ENCODE measurements at regions not wholly inside any gene's neighbourhood (a gene's known extent, or its start where the extent isn't known, plus 50 kb on each side); places are given as distances from the start of the nearest gene placed in this dataset.

DNA sequence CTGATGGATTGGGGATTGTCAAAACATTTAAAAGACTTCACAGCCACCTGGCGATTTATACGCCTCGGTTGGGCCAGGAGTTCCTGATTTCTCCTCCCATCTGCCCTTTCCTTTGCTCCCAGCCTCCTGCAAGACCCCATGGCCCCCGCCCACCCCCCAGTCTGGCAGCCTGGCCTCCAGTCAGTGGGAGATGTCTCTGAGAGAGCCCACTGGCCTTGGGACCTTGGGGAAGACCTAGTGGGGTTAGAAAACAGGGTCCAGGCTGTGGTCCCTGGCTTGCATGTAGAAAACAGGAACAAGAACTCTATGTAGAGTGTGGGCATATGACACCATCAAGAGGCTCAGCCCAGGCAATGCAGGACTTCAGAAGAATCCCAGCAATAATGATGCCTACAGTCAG, 209.4 kb upstream of the C16orf82 start:
- TF ChIP-seq, protein P1, sequence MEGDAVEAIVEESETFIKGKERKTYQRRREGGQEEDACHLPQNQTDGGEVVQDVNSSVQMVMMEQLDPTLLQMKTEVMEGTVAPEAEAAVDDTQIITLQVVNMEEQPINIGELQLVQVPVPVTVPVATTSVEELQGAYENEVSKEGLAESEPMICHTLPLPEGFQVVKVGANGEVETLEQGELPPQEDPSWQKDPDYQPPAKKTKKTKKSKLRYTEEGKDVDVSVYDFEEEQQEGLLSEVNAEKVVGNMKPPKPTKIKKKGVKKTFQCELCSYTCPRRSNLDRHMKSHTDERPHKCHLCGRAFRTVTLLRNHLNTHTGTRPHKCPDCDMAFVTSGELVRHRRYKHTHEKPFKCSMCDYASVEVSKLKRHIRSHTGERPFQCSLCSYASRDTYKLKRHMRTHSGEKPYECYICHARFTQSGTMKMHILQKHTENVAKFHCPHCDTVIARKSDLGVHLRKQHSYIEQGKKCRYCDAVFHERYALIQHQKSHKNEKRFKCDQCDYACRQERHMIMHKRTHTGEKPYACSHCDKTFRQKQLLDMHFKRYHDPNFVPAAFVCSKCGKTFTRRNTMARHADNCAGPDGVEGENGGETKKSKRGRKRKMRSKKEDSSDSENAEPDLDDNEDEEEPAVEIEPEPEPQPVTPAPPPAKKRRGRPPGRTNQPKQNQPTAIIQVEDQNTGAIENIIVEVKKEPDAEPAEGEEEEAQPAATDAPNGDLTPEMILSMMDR (IDR thresholded peaks at IDR 0.05; ENCODE audit: low read length): peak; percentile 8; the same call in 1 of the 2 replicates
- no peak for TF ChIP-seq EZH2 (IDR thresholded peaks at IDR 0.05; ENCODE audit: borderline replicate concordance, low read length)
